ENCODE measurements at regions not wholly inside any gene's neighbourhood (a gene's known extent, or its start where the extent isn't known, plus 50 kb on each side); places are given as distances from the start of the nearest gene placed in this dataset.

DNA sequence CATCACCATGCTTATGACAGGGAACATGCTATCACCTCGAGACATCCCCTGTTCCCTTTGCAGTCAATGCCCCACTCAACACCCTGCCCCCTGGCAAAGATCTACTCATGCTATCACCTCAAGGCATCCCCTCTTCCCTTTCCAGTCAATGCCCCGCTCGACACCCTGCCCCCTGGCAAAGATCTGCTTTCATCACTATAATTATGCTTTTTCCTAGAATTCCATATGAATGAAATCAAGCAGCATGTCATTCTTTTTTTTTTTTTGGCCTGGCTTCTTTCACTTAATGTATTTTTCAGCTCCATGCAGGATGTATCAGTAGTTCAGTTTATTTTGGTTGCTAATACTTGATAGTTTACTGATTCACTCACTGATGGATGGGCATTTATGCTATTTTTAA, 554.9 kb downstream of the CDH26 start:
- 84 to 89% methylated on average over 3 of the region's 3 CpGs for WGBS, 2 experiments (ENCODE audit: insufficient coverage in 1 of 2, insufficient read length in 1 of 2)
- Histone ChIP-seq H3K4me1 (ENCODE audit: control insufficient read depth, insufficient read depth, low read length) (peaks cover 6% of the 10 kb centered on the region), H3K4me3 (ENCODE audit: low read length) (no peak overlapping the region), H3K27me3 (ENCODE audit: control insufficient read depth, insufficient read depth, low read length, poor library complexity, severe bottlenecking) (no peaks in the 10 kb centered on the region), H3K9ac (ENCODE audit: extremely low read depth, low read length, poor library complexity, severe bottlenecking) (no peak overlapping the region), H3K9me3 (ENCODE audit: control insufficient read depth, low read length) (no peaks in the 10 kb centered on the region), H3K27ac (ENCODE audit: low read depth, low read length) (peak overlapping the region; percentile 63), H3K36me3 (ENCODE audit: control insufficient read depth, insufficient read depth, low read length) (no peaks in the 10 kb centered on the region)
- Mint-ChIP-seq H3K9me3 (peaks cover 4% of the 10 kb centered on the region), H3K4me1 (peaks cover 10% of the 10 kb centered on the region), H3K27ac (peak overlapping the region; percentile 37), H3K36me3 (ENCODE audit: low read depth) (no peaks in the 10 kb centered on the region), H3K4me3 (no peak overlapping the region), H3K27me3 (ENCODE audit: insufficient read depth) (peaks cover 3% of the 10 kb centered on the region)
- TF ChIP-seq, protein P1, sequence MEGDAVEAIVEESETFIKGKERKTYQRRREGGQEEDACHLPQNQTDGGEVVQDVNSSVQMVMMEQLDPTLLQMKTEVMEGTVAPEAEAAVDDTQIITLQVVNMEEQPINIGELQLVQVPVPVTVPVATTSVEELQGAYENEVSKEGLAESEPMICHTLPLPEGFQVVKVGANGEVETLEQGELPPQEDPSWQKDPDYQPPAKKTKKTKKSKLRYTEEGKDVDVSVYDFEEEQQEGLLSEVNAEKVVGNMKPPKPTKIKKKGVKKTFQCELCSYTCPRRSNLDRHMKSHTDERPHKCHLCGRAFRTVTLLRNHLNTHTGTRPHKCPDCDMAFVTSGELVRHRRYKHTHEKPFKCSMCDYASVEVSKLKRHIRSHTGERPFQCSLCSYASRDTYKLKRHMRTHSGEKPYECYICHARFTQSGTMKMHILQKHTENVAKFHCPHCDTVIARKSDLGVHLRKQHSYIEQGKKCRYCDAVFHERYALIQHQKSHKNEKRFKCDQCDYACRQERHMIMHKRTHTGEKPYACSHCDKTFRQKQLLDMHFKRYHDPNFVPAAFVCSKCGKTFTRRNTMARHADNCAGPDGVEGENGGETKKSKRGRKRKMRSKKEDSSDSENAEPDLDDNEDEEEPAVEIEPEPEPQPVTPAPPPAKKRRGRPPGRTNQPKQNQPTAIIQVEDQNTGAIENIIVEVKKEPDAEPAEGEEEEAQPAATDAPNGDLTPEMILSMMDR (conservative IDR thresholded peaks at IDR 0.05): no peak
- no peak for DNase-seq

DNA sequence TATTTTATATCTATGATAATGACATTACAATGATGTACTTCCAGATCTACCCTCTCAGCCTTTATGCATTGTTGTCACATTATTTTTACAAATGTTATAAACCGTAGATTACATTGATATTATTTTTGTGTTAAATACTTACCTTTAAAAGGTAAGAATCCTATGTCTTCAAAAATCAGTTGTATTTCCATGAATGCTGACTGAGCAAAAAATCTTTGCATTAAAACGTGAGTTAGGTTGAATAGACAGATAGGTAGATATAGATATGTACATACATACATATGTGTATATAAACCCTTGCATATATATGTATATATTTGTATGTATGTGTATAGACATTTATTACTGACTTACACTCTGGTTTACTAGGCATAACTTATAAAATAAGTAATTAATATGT, 558.2 kb downstream of the CDH26 start:
- no peak for DNase-seq
- TF ChIP-seq, protein P1 (conservative IDR thresholded peaks at IDR 0.05): no peak

DNA sequence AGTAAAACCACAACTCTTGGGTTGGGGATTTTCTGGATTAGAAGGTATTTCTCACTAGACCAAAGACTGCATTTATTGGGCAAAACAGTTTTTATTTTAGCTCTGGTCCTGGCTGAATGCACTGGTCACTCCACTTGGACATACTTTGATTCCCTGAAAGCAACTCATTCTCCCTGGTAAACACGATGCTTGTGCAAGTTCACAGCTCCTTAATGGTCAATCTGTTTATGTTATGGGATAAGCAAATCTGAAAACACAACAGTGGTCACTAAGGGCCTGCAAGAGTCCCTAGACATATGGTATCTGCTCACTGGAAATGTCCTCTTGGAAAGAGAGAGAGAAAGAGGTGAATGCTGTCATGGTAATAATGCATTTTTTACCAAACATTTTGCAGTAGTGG, 559.8 kb downstream of the CDH26 start:
- Histone ChIP-seq H3K27me3 (ENCODE audit: control insufficient read depth, insufficient read depth, low read length, poor library complexity, severe bottlenecking) (no peaks in the 10 kb centered on the region), H3K36me3 (ENCODE audit: control insufficient read depth, insufficient read depth, low read length) (no peaks in the 10 kb centered on the region), H3K9me3 (ENCODE audit: control insufficient read depth, low read length) (no peaks in the 10 kb centered on the region), H3K9ac (ENCODE audit: extremely low read depth, low read length, poor library complexity, severe bottlenecking) (no peak overlapping the region), H3K27ac (ENCODE audit: low read depth, low read length) (no peak overlapping the region), H3K4me3 (ENCODE audit: low read length) (no peak overlapping the region), H3K4me1 (ENCODE audit: control insufficient read depth, insufficient read depth, low read length) (peaks cover 4% of the 10 kb centered on the region)
- TF ChIP-seq, protein P1 (conservative IDR thresholded peaks at IDR 0.05): no peak
- Mint-ChIP-seq H3K36me3 (ENCODE audit: low read depth) (no peaks in the 10 kb centered on the region), H3K9me3 (peaks cover 3% of the 10 kb centered on the region), H3K27me3 (ENCODE audit: insufficient read depth) (no peaks in the 10 kb centered on the region), H3K4me3 (no peak overlapping the region), H3K4me1 (peaks cover 2% of the 10 kb centered on the region), H3K27ac (no peak overlapping the region)
- 86 to 100% methylated on average over 1 of the region's 1 CpG for WGBS, 2 experiments (ENCODE audit: insufficient coverage in 1 of 2, insufficient read length in 1 of 2)
- no peak for DNase-seq

More for the DNA sequence above, 558.2 kb downstream of the CDH26 start:
- Histone ChIP-seq H3K27me3 (ENCODE audit: control insufficient read depth, insufficient read depth, low read length, poor library complexity, severe bottlenecking) (no peaks in the 10 kb centered on the region), H3K9me3 (ENCODE audit: control insufficient read depth, low read length) (no peaks in the 10 kb centered on the region), H3K4me3 (ENCODE audit: low read length) (no peak overlapping the region), H3K4me1 (ENCODE audit: control insufficient read depth, insufficient read depth, low read length) (peaks cover 6% of the 10 kb centered on the region), H3K27ac (ENCODE audit: low read depth, low read length) (no peak overlapping the region), H3K9ac (ENCODE audit: extremely low read depth, low read length, poor library complexity, severe bottlenecking) (no peak overlapping the region), H3K36me3 (ENCODE audit: control insufficient read depth, insufficient read depth, low read length) (no peaks in the 10 kb centered on the region)
- Mint-ChIP-seq H3K4me3 (no peak overlapping the region), H3K27ac (no peak overlapping the region), H3K9me3 (peaks cover 4% of the 10 kb centered on the region), H3K27me3 (ENCODE audit: insufficient read depth) (no peaks in the 10 kb centered on the region), H3K36me3 (ENCODE audit: low read depth) (no peaks in the 10 kb centered on the region), H3K4me1 (peaks cover 10% of the 10 kb centered on the region)
- WGBS, 2 experiments (ENCODE audit: insufficient coverage in 1 of 2, insufficient read length in 1 of 2): no CpG with 5 or more reads among the region's 2 CpGs

Measured in endodermal cell (in vitro differentiated cells).